BJ (cell line): ENCODE measurements at regions not wholly inside any gene's neighbourhood (a gene's known extent, or its start where the extent isn't known, plus 50 kb on each side); places are given as distances from the start of the nearest gene placed in this dataset.

Source experiments
- CTCF ChIA-PET: fragments of 350-600 bp; formaldehyde crosslinking; extraction: SDS; loops from one replicate; lab custom pipeline; 2021; ENCODE audit warnings: antibody characterized with exemption, inconsistent platforms; lab: Yijun Ruan, JAX
- POLR2A ChIA-PET: fragments of 300-600 bp; sonication (Branson Sonifier 250); formaldehyde crosslinking; extraction: SDS; loops from one replicate; lab custom pipeline; 2021; ENCODE audit warnings: antibody characterized with exemption; lab: Charles Lee
- DNase-seq: peaks from one replicate; pipeline ENCODE4 v3.0.0-alpha.2; 2011; ENCODE audit warnings: low read depth
- H3K27me3 ChIP-seq: 2 replicates; pipeline ENCODE4 v1.6.0; 2011; ENCODE audit warnings: low read length; ENCODE audit not compliant: control insufficient read depth, insufficient read depth
- H3K36me3 ChIP-seq: 2 replicates; pipeline ENCODE4 v1.5.1; 2011; ENCODE audit warnings: low read length; ENCODE audit not compliant: control insufficient read depth, insufficient read depth
- H3K4me3 ChIP-seq: 2 replicates; pipeline ENCODE4 v1.5.1; 2011; ENCODE audit warnings: low read depth, mild to moderate bottlenecking, control low read depth, low read length
- CTCF ChIP-seq: IDR thresholded peaks from 2 replicates; pipeline ENCODE4 v1.5.1; 2011; ENCODE audit warnings: low read depth, mild to moderate bottlenecking, control low read depth, inconsistent platforms, low read length, moderate library complexity; ENCODE audit not compliant: insufficient read depth

GRCh38 chr3:87969620-87970019 is 89.2 kb downstream of the CGGBP1 start:
- ChIA-PET POLR2A (no interaction called here), CTCF (no interaction called here)
- H3K36me3 ChIP-seq = no peaks in the 10 kb centered on the region
- H3K4me3 ChIP-seq = no peak overlapping the region
- no peak for TF ChIP-seq CTCF
- no peak for DNase-seq
- no peaks in the 10 kb centered on the region for H3K27me3 ChIP-seq

GRCh38 chr3:87968668-87969067 is 90.1 kb downstream of the CGGBP1 start:
- POLR2A ChIA-PET = no interaction called here
- CTCF ChIA-PET = no interaction called here

GRCh38 chr3:87958289-87958688 is 100.5 kb downstream of the CGGBP1 start:
- ChIA-PET POLR2A (no interaction called here), CTCF (no interaction called here)
- H3K4me3 ChIP-seq = no peak overlapping the region
- no peak for TF ChIP-seq CTCF
- H3K27me3 ChIP-seq = no peaks in the 10 kb centered on the region
- H3K36me3 ChIP-seq = no peaks in the 10 kb centered on the region
- no peak for DNase-seq

More at GRCh38 chr3:87968668-87969067, 90.1 kb downstream of the CGGBP1 start:
- H3K27me3 ChIP-seq = no peaks in the 10 kb centered on the region
- no peak for DNase-seq
- no peaks in the 10 kb centered on the region for H3K36me3 ChIP-seq
- TF ChIP-seq CTCF = no peak
- H3K4me3 ChIP-seq = no peak overlapping the region

- Histone ChIP-seq H3K27me3 (no peaks in the 10 kb centered on the region), H3K36me3 (no peaks in the 10 kb centered on the region), H3K4me3 (no peak overlapping the region)
- CTCF ChIA-PET = no interaction called here
- POLR2A ChIA-PET = no interaction called here
- TF ChIP-seq CTCF = no peak
- no peak for DNase-seq
These were observed 101.2 kb downstream of the CGGBP1 start for GRCh38 chr3:87957575-87957974.

GRCh38 chr3:87949879-87950208 is 109.0 kb downstream of the CGGBP1 start:
- Histone ChIP-seq H3K27me3 (no peaks in the 10 kb centered on the region), H3K4me3 (no peak overlapping the region), H3K36me3 (no peaks in the 10 kb centered on the region)
- no peak for TF ChIP-seq CTCF
- POLR2A ChIA-PET = interaction anchor here (0.6 kb wide), 1 partner anchor 747 kb away, joined by 3 read pairs; no protein-coding TSS in a partner anchor
- CTCF ChIA-PET = no interaction called here
- DNase-seq = no peak
